Activated T-helper 1 cell treated with anti-CD3 and anti-CD28 coated beads, Interleukin-2, amount 50 U/mL, for 16 hours (primary cell): ENCODE measurements at regions not wholly inside any gene's neighbourhood (a gene's known extent, or its start where the extent isn't known, plus 50 kb on each side); places are given as distances from the start of the nearest gene placed in this dataset.
"Not testable (repeated sequence)": the region's sequence is repeated elsewhere in the genome, so short reads cannot be mapped to it uniquely, and the experiment has no call there.

Experiments used
- DNase-seq, 2 donors: peaks; one replicate each; pipeline ENCODE4 v3.0.0-alpha.2; 2020; ENCODE audit warnings: low read depth in 1 of 2, low spot score in 1 of 2

GRCh38 chr10:64103750-64104470 lies 582.7 kb downstream of the REEP3 start:
- DNase-seq = no peak

GRCh38 chr10:64109926-64110495 lies 588.8 kb downstream of the REEP3 start:
- no peak for DNase-seq

GRCh38 chr10:64112701-64113355 lies 591.6 kb downstream of the REEP3 start:
- DNase-seq = no peak

- no peak for DNase-seq
Observed at GRCh38 chr10:64113375-64113774, 592.2 kb downstream of the REEP3 start.

GRCh38 chr10:64113792-64114191 lies 592.6 kb downstream of the REEP3 start:
- no peak for DNase-seq

GRCh38 chr10:64115471-64115870 lies 594.3 kb downstream of the REEP3 start:
- DNase-seq = no peak

- DNase-seq = no peak
Observed at GRCh38 chr10:64115908-64116643, 594.9 kb downstream of the REEP3 start.

- DNase-seq = no peak
Observed at GRCh38 chr10:64116707-64117106, 595.5 kb downstream of the REEP3 start.

- DNase-seq = no peak
Observed at GRCh38 chr10:64118736-64119135, 597.5 kb downstream of the REEP3 start.

- not testable (repeated sequence) for DNase-seq
Observed at GRCh38 chr10:64120301-64120980, 599.2 kb downstream of the REEP3 start.

- DNase-seq = no peak
Observed at GRCh38 chr10:64130152-64130551, 609.0 kb downstream of the REEP3 start.

- no peak for DNase-seq
Observed at GRCh38 chr10:64134676-64135075, 613.5 kb downstream of the REEP3 start.

GRCh38 chr10:64142395-64142794 lies 621.2 kb downstream of the REEP3 start:
- DNase-seq = no peak

- no peak for DNase-seq
Observed at GRCh38 chr10:64148607-64149006, 627.4 kb downstream of the REEP3 start.

- no peak for DNase-seq
Observed at GRCh38 chr10:64156166-64156565, 635.0 kb downstream of the REEP3 start.

- DNase-seq = no peak
Observed at GRCh38 chr10:64158551-64158950, 637.4 kb downstream of the REEP3 start.

GRCh38 chr10:64159910-64160872 lies 639.0 kb downstream of the REEP3 start:
- DNase-seq = no peak

- no peak for DNase-seq
Observed at GRCh38 chr10:64170791-64171190, 649.6 kb downstream of the REEP3 start.

- no peak for DNase-seq
Observed at GRCh38 chr10:64173826-64174225, 652.6 kb downstream of the REEP3 start.

- DNase-seq = no peak
Observed at GRCh38 chr10:64174666-64175255, 653.6 kb downstream of the REEP3 start.
